Adipose tissue (tissue), 3 donors: ENCODE measurements at regions not wholly inside any gene's neighbourhood (a gene's known extent, or its start where the extent isn't known, plus 50 kb on each side); places are given as distances from the start of the nearest gene placed in this dataset.

Experiments used
- H3K27ac ChIP-seq: one replicate; pipeline ENCODE4 v1.5.1; 2013; ENCODE audit warnings: low read depth, low read length
- WGBS, 3 donors: extraction: QIAGEN DNeasy Blood & Tissue Kit; methylation state at CpG; one replicate each; pipeline ENCODE4 v1.1.7; 2013; 5-methylcytosine and 5-hydroxymethylcytosine counted together
- donor health status: healthy with polysubstance abuse.
- donor health status: Bipolar disorder and iron deficiency.
- donor health status: healthy.

GRCh38 chr10:4137299-4137698 is 352.3 kb upstream of the KLF6 start:
- WGBS, 3 donors: 88 to 95% (median 94%) methylated on average over 4 of the region's 4 CpGs
- no peak overlapping the region for H3K27ac ChIP-seq

DNA sequence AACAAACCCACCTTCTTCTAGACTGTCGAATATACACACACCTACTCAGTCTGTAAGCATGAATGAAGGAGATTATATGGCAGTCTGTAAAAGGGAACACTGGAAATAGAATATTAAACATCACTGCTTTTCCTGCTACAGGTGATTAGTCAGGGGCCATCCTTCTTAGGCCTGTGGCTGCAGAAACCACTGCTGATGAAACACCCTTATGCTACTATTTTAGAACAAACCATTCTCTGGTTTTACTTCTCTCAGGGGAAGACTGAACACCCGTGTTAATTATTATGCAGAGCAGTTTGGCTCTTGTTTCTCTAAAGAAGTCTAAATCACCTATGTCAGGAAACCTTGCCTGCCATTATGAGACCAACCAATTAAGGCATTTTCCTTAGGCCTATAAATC is 351.1 kb upstream of the KLF6 start:
- H3K27ac ChIP-seq: no peak overlapping the region
- 42 to 64% (median 60%) methylated on average over 2 of the region's 2 CpGs for WGBS, 3 donors

DNA sequence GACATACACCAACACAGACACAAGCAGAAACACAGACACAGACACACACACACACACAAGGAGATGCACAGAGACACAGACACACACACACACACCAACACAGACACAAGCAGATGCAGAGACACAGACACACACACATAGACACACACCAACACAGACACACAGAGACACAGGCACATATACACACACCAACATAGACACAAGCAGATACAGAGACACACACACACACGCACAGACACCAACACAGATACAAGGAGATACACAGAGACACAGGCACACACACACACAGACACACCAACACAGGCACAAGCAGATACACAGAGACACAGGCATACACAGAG is 347.2 kb upstream of the KLF6 start:
- 65 to 90% (median 90%) methylated on average over 1 of the region's 1 CpG for WGBS, 3 donors
- no peak overlapping the region for H3K27ac ChIP-seq

DNA sequence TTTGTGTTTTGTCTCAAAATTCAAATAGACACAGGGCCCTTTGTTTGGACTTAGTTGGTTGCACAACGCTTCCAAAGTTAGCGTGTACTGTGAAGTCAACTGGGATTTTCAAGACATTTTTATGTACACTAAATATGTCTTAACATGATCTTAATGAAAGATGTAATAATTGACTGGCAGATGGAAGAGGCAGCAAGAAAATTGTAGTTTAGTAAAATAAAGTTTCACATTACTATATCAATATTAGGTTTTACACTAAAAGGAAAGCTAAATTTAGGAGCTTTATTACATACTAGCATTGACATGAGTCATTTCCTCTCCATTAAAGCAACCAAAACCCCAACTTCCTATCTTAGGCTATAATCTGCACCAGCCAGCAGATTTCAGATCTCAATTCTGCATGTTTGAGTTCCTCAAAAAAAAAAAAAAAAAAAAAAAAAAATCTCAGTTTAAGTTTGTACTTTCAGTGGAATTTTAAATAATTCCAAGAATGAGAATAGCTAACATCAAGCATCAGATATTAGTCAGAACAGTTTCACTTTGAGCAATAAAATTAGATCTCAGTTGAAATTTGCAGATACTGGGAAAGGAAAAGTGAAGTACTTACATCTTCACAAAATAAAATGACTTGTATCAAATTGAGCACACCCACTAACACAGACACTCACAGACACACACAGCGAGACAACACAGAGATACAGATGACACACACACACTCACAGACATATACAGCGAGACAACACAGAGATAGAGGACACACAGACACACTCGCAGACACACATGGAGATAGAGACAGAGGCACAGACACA is 346.6 kb upstream of the KLF6 start:
- no peak overlapping the region for H3K27ac ChIP-seq
- WGBS, 3 donors: 42 to 63% (median 51%) methylated on average over 5 of the region's 5 CpGs

DNA sequence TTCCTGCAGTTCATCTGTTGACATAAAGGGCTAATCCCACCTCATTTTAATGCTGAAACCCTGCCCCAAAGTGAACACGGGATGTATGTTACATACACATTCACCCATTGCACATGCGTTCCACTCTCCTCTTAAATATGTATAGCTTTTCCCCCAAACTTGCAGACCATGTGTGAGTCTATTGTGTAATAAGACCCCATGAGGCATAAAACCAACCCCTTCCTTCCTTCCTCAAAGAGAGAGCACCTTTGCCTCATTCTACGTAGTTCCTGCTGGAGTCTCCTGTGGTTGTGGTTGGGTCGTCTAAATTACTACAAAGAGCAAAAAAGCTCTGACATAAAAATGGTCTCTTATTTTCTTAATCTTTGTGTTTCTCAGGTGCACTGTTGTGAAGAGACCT is 345.7 kb upstream of the KLF6 start:
- no peak overlapping the region for H3K27ac ChIP-seq
- 41 to 52% (median 51%) methylated on average over 4 of the region's 4 CpGs for WGBS, 3 donors

DNA sequence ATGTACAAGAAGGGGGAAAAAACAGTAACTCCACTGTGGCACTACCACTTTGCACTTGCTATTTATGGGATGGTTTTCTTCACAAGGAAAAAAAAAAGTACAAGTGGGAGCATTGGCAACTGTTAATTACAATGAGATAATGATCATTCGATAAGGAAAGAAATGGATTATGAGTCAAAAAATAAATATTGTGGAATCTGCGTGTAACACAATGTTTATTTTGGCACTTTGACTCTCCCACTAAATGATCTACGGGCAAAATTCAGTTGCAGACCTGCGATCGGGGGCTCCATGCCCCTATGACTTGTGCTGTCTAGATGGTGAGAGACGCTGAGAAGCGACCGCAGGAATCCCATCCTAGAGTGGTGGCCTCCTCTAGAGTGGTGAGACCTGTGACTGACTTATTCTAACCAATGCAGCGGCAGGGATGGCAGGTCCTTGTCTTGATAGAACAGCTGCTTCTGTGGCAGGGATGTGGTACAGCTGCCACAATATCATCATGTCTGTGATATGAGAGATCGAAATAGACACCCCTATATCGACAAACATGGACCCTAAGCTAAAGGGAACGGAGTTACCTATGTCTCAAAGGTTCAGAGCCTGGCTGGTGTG is 345.0 kb upstream of the KLF6 start:
- WGBS, 3 donors: 72 to 88% (median 86%) methylated on average over 12 of the region's 12 CpGs
- H3K27ac ChIP-seq: no peak overlapping the region

DNA sequence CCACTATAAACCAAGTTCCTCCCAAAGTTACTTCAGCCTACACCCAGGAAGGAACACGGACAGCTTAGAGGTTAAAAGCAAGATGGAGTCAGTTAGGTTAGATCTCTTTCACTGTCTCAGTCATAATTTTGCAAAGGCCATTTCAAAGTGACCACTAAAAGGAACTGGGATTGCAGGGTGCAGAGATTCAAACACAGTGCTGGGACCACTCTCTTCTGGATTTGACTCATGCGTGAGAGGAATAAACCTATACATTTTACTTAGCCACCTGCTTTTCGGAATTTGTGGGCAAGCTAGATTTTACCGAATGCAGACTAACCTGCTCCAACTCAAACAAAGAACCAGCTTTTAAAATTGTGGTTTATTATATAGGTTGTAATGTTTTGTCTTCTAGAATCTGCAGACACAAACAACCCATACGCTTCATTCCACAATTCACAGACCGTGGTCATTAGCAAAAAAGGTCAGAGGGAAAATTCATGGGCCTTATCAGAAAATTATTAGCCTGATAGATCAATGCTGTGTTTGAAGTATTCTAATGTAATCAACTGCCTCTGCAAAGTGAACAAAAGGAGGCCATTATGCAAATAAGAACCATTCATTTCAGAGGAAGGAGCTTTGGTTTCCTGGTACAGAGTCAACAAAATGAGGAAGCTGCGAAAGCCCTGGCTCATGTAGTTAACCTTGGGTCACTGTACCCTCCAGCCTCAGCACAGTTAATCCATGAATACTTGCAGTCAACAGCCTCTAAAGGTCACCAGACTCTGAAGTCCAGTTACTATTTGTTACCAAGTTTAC is 342.7 kb upstream of the KLF6 start:
- WGBS, 3 donors: 57 to 73% (median 68%) methylated on average over 7 of the region's 7 CpGs
- H3K27ac ChIP-seq: no peak overlapping the region

GRCh38 chr10:4125776-4126175 is 340.8 kb upstream of the KLF6 start:
- WGBS, 3 donors: 52 to 94% (median 92%) methylated on average over 1 of the region's 1 CpG

DNA sequence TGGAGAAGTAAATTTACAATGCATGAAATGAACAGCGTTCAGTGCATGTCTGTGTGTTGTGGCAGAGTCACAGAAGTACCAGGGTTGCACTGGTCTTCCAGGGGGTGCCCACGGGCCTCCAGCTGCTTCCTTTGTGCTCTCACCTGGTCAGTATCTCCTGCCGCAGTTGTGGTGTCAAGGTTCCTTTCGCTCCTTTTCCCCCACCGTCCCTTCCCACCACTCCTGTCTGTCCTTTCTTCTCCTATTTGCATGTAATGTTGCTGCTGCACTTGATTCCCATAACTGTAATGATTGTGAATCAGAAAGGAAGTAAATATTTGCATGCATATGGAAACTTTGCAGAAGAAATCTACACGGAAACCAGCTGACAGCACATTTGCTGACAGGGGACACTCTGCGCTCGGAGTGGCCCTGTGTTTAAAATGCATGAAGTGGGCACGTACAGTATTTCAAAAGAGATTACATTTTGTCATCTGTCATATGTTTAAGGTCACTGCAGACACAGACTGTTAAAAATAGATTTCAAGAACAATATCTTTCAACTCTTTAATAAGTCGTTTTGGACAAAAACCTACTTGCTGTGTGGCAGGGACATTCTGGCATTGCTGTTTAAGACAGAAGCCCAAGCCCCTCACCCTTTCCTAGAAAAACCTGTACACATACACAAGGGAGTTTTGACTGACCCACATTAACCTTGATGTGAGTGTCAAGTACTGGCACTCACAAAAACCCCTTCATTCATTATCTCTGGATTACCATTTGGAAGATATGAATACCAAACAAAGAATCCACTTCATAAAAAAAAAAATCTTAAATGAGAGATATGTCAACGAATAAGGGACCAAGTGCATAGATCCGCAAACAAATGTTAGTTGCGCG is 336.7 kb upstream of the KLF6 start:
- no peak overlapping the region for H3K27ac ChIP-seq
- WGBS, 3 donors: 33 to 64% (median 55%) methylated on average over 14 of the region's 14 CpGs

More at GRCh38 chr10:4125776-4126175, 340.8 kb upstream of the KLF6 start:
- H3K27ac ChIP-seq: no peak overlapping the region

DNA sequence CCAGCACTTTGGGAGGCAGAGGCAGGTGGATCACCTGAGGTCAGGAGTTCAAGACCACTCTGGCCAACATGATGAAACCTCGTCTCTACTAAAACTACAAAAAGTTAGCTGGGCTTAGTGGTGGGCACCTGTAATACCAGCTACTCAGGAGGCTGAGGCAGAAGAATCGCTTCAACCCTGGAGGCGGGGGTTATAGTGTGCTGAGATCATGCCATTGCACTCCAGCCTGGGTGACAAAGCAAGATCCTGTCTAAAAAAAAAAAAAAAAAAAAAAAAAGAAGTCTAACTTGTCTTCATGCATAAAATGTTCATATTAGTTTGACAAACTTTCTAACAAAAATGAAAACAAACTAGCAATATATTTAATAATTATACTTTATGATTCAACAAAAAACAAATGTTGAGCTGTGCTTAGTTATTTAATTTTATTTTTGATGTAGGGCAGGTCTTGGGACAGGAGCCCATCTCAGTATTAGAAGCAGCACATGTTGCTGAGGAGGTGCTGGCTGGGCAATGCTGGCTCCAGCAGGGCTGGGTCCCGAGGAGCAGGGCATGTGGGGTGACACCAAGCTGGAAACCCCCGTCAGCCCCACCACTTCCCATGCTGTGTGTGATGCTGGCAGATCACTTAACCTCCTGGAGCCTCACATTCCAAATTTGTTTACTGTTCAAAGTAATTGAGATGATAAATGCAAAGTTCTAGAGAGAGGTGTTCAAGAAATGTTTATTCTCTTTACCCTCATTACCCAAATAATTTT is 335.3 kb upstream of the KLF6 start:
- no peak overlapping the region for H3K27ac ChIP-seq
- 65 to 85% (median 66%) methylated on average over 5 of the region's 5 CpGs for WGBS, 3 donors

DNA sequence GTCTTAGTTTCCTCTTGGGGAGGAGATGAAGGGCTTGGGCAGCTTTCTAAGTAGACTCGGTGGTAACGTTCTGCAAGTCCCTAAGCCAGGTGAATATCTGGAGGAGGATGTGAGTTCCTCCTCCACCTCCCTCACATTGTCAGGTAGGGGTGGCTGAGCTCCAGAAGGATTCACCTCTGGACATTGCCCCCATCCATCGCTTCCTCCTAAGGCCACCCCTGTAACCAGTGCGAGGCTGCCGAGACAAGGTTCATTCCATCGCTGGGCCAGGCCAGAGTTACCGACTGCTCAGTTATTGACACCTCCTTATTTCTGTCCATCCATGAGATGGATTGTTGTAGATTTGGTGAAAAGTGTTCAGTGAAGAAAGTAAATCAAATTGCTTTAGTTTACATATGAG is 334.1 kb upstream of the KLF6 start:
- WGBS, 3 donors: 80 to 90% (median 83%) methylated on average over 7 of the region's 7 CpGs

GRCh38 chr10:4117604-4118003 is 332.6 kb upstream of the KLF6 start:
- H3K27ac ChIP-seq: no peak overlapping the region
- 88 to 100% (median 98%) methylated on average over 1 of the region's 1 CpG for WGBS, 3 donors

More for the DNA sequence above, 334.1 kb upstream of the KLF6 start:
- no peak overlapping the region for H3K27ac ChIP-seq

GRCh38 chr10:4111643-4112042 is 326.6 kb upstream of the KLF6 start:
- WGBS, 3 donors: 65 to 79% (median 77%) methylated on average over 1 of the region's 1 CpG
- H3K27ac ChIP-seq: no peak overlapping the region

DNA sequence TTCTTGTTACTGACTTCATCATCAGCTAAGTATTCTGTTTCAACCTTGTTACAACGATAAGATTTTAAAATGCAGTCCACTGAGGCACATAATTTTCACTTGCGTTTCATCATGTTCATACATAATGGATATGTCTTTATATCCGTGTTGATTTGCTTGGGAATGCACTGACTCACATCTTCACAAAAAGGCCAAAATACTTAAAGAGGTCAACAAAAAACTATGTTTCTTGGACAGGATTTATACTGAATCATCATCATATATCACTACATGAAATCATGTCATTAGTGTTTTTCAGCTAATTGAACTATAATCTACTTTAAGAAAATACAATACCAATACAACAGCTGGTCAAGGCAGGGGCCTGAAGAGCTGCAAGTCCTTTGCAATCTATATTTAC is 324.5 kb upstream of the KLF6 start:
- H3K27ac ChIP-seq: no peak overlapping the region
- 73 to 91% (median 84%) methylated on average over 3 of the region's 3 CpGs for WGBS, 3 donors

DNA sequence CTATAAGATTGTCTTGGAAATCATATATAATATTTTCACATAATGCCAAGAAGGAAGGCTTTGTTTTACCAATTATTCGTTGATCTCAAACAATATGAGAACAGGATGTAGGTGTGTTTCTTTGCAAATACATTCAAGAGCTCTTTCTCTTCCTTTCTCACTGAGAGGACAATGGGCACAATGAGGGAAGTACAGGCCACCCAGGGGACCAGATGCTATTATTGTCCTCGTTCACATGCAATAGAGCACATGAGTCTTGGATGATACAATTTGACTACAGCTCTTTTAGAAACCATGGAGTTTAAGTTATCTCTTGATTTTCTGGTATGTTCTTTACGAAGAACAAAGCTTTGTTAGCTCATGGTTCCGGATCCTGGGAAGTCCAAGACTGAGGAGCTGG is 323.7 kb upstream of the KLF6 start:
- WGBS, 3 donors: 70 to 80% (median 78%) methylated on average over 4 of the region's 4 CpGs
- H3K27ac ChIP-seq: no peak overlapping the region

DNA sequence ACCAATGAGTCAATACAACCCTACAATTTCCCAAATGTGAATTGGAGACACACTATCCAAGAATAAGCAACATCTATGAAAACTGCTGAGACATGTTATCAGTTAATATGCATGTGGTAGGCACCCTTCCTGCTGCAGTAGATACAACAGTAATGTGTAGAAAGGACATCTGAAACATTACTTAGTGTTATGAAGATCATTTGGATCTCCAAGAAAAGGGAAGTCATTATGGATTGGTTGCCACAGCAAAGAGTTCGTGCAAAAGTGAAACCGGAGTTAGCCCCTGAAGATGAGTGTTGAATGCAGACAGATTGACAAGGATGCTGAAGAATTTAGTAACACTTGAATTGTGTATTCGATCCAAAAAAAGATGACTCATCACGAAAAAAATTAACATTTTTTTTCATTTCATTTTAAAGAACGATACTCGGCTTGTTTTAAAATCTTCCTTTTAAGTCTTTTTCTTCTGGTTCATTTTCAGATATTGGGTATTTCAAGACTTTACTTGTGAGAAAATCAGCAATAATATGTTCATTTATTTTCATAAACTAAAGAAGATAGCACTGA is 322.4 kb upstream of the KLF6 start:
- WGBS, 3 donors: 71 to 85% (median 76%) methylated on average over 6 of the region's 6 CpGs
- H3K27ac ChIP-seq: no peak overlapping the region

- 66 to 79% (median 76%) methylated on average over 7 of the region's 7 CpGs for WGBS, 3 donors
- no peak overlapping the region for H3K27ac ChIP-seq
Observed at GRCh38 chr10:4103603-4104002, 318.6 kb upstream of the KLF6 start.
